ENCODE measurements at regions not wholly inside any gene's neighbourhood (a gene's known extent, or its start where the extent isn't known, plus 50 kb on each side); places are given as distances from the start of the nearest gene placed in this dataset.
A peak's percentile ranks its signal among the peaks of the same experiment; 100 is the strongest.
"Not testable (repeated sequence)": the region's sequence is repeated elsewhere in the genome, so short reads cannot be mapped to it uniquely, and the experiment has no call there.

DNA sequence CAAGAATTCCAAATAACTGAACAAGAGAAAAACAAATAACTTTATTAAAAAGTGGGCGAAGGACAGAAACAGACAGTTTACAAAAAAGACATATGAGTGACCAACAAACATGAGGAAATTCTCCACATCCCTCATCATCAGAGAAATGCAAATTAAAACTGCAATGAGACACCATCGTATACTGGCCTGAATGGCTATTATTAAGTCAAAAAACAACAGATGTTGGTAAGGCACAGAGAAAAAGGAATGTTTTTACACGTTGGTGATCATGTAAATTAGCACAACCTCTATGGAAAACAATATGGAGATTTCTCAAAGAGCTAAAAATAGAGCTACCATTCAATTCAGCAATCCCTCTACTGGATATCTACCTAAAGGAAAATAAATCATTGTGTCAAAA is 1260.4 kb upstream of the ALCAM start:
- no peak for DNase-seq (ENCODE audit: low spot score)

DNA sequence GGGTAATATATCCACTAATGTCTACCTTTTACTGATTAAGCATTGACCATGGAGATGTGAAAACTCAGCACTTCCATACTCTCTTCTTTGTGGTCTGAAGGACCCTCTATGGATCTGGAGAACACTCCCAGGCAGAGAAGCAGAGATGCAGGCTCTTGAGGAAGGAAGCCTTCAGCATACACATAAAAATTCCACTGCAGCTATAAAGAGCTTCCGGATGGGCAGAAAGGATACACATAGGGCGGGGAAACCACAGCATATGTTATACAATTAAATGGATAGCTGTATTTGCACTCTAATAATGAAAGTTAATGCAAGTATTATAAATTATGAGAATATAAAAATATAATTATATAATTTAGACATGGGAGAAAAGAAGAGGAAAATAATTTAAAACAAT is 1258.2 kb upstream of the ALCAM start:
- DNase-seq (ENCODE audit: low spot score): no peak

DNA sequence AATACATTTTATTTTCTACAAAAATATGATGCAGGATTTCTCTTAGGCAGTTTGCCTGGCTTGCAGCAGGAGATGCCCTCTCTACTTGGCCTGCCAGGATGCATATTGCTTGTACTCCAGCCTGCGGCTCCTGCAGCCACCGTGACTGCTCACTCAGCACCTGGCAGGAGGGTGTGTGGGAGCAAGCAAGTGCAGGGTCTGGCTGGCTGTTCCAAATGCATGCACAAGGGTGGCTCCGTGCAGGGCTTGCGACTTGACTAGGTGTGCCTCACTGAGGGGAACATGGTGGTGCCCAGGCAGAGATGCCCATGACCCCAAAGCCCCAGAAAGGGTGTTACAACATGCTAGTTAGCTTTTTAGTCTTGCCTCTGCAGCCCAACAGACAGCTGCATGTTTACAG is 1240.2 kb upstream of the ALCAM start:
- DNase-seq (ENCODE audit: low spot score): no peak

DNA sequence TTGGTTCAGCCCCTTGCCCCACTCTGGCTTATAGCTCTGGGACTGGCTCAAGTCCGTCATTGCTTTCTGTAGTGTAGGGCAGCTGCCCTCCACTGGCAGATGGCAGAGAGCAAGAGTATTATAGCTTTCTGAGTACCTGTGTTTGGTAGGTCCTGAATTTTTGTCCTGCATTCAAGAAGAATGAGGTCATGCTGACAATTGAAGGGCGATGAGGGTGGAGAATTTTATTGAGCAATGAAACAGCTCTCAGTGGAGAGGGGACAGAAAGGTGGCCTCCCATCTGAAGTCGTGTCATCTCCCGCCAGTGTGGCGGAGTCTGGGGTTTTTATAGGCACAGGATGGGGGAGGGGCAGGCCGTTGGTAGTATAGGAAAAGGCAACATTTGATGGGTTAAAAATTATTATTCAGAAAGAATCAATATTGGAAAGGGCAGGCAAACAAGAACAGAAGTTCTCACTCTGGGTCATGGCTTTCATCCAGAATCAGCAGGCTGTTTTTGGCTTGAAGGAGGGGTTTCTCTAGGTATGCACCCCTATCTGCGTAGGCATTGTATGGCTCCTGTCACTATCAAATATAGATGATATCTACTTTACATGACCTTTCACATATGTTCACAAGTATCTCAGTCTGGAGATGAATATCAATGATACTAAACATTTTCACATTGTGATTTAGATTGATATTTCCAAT is 1239.7 kb upstream of the ALCAM start:
- no peak for DNase-seq (ENCODE audit: low spot score)

DNA sequence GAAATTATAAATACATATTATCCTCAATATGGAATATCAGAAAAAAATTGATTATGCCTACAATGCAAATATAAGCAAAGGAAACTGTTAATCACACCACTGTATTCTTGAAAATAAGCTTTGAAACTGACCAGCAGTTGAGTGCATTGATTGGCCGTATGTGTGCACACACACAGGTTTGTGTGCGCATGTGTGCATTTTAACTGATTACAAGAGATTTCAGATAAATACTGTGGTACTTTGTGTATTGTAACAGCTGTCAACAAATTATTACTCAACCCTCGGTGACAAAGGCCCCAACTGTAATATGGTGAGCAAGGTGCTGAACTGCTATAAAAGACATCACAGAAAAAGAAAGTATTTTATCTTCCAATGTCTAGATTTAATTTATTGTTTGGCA is 1238.9 kb upstream of the ALCAM start:
- no peak for DNase-seq (ENCODE audit: low spot score)

DNA sequence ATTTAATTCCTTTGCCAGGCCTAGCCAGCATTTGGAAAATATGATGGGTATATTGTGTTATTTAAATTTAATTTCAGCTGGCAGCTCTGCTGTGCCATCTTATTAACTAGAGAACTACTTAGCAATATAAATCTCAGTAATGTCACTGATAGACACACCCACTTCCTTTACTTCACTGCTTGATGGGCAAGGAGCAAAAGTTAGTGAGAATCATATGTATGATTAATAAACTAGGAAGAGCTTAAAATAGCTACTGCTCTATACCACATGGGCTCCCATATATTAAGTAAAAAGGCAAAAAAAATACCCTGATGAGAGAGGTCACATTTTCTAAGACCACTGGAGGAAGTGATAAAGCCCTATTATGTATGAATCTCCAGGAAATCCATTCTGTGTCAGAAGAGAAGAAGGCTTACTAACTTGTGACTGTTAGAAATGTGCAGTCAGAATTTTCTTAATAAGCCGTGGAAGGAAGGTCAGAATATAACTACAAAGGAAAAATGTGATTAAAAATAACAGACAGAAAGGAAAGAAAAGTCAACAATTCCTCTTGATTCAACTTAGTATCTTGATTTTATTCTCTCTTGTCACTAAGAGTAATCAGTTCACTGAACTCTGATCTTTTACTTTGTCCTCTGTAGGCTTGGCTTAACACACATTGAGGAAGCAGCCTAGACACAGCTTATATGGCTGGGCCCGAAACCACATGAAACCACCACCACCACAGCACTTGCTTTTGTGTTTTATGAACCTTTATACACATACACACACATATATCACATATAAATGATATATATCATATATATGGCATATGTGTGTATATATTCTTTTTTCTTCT is 1233.9 kb upstream of the ALCAM start:
- no peak for DNase-seq (ENCODE audit: low spot score)

DNA sequence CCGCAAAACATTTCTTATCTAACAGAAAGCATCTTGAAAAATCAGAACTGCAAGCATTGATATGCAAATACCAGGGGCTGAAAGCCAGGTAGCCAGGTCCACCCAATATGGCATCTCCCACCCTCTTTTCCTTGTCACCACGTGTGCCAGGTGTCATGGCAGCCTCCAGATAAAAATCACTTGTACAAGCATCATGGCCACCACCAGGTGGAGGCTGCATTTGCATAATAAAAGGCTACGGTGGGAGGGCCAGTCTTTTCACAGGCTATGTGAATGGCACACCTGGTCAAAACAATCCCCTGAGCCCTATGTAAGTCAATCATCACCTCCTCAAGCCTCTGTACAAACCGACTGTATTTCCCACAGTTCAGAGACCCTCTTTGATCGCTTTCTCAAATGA is 1233.1 kb upstream of the ALCAM start:
- no peak for DNase-seq (ENCODE audit: low spot score)

DNA sequence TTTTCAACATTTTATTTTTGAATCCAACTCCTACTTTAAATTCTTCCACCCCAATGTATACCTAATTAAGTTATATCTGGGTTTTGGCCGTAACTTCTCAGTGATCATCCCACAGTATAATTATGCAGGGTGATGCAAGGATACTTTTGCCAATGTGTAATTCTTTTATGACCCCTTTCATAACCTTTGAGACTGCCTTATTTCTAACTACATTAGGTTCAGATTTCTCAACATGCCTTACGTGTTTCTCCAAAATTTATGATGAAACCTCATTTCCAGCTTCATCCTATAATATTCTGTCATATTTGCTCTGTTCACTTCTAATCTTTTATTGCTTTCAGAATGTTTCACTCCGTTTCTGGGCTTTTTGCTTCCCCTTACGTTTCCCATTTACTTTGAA is 1229.6 kb upstream of the ALCAM start:
- no peak for DNase-seq (ENCODE audit: low spot score)

DNA sequence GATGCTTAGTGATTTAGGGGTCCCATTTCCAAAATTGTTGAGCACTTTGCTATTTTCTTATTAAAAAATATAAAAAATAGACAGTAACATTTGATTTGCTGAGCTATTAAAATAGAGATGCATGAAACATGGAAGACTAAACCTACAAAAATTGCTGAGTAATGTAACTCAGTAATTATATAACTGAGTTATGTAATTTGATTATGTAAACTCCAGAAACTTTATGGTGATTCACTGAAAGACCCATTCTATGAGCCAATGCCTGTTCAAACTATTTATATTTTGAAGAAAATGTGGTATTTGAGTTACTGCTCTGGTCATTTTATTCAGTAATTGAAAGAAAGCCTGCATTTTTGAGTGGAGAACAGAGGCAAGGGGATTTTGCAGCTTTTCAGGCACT is 1221.5 kb upstream of the ALCAM start:
- DNase-seq (ENCODE audit: low spot score): peak; percentile 7

DNA sequence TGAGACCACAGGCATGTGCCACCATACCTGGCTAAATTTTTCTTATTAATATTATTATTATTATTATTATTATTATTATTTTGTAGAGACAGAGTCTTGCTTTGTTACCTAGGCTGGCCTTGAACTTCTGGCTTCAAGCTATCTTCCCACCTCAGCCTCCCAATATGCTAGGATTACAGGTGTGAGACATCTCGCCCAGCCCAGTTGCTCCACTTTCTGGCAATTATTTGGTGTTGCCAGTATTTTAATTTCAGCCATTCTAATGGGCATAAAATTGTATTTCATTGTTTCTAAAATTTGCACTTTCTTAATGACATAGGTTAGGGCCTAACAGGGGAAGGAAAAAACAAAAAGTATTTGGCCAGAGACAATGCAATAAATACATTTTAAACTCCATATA is 1217.6 kb upstream of the ALCAM start:
- no peak for DNase-seq (ENCODE audit: low spot score)

DNA sequence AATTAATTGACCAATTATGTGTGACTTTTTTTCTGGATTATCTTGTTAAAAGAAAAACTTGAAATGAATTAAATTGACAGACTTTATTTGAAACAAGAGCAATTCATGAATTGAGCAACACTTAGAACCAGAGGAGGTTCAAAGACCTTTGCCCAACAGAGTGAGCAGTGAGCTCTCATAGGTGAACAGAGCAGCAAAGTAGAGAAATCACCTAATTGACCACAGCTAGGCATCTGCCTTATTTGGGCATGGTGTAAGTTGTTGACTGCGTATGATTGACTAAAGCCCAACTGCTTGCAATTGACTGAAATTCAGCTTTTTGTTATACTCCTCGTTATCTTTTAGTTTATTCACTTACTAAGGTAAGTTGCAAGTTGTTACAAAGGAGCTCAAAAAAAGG is 1216.0 kb upstream of the ALCAM start:
- DNase-seq (ENCODE audit: low spot score): no peak

DNA sequence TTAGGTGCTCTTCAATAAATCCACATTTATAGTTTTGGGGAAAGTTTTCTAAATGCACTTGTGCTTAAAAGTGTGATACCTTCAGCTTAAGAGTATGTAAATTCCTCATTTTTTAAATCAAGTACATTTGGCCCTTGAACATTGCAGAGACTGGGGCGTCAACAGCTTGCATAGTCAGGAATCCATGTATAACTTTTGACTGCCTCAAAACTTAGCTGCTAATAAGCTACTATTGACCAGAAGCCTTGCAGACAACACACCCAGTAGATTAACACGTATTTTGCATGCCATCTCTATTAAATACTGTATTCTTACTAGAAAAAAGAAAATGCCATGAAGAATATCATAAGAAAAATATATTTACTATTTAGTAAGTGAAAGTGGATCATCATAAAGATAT is 1211.8 kb upstream of the ALCAM start:
- no peak for DNase-seq (ENCODE audit: low spot score)

DNA sequence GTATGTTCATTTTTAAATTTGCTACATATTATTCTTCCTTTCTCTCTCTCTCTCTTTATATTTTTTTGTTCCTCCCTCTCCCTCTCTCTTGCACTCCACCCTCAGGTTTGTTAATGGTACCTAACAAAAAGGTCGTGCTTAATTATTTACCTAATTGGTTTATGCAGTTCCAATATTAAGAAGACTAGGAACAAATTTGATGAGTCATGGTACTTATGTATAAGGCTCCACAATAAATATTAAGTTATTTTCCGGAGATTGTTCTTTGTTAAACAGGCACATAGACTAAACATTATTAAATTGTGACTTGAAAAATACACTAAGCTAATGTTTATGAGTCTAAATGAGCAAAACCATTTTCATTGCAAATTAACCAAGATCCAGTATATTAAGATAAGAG is 1200.8 kb upstream of the ALCAM start:
- DNase-seq (ENCODE audit: low spot score): no peak

DNA sequence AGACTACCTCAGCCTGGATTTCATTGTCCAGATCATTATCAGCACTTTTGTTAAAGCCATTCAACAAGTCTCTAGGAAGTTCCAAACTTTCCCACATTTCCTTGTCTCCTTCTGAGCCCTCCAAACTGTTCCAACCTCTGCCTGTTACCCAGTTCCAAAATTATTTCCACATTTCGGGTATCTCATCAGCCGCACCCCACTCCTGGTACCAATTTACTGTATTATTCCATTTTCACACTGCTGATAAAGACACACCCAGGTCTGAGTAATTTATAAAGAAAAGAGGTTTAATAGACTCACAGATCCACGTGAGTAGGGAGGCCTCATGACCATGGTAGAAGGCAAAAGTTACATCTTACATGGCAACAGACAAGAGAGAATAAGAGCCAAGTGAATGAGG is 1198.3 kb upstream of the ALCAM start:
- no peak for DNase-seq (ENCODE audit: low spot score)

DNA sequence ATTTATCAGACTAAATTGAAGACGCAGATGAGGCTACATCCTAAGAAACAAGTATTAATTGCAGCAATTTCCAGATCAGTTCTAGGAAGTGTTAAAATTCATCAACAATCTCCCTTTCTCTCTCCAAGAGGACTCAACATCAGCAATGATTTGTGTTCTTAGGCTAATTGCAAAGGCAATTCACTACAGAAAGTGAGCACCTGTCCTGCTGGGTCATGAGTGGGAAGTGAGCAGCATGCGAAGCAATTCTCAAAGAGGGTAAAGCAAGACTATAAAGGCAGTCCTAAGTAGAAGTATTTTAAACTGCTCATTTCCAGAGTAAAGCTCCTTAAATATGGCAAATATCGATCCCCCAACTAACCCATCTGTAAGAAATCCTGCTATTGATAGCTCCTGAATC is 1191.0 kb upstream of the ALCAM start:
- no peak for DNase-seq (ENCODE audit: low spot score)

DNA sequence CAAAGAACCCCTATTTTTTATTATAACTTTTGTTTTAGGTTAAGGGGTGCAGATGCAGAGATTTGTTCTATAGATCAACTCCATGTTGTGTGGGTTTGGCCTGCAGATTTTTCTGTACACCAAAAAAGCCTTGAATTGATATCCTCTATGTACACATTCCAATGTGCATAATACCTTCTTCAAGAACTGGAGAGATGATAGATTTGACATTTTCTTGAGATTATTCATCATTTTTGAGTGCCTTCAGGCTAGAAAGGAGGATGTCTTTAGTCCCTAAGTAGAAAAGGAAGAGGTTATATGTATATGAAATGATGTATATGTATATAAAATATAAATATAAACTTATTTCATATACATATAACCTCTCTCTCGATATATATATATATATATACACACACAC is 1190.0 kb upstream of the ALCAM start:
- DNase-seq (ENCODE audit: low spot score): no peak

DNA sequence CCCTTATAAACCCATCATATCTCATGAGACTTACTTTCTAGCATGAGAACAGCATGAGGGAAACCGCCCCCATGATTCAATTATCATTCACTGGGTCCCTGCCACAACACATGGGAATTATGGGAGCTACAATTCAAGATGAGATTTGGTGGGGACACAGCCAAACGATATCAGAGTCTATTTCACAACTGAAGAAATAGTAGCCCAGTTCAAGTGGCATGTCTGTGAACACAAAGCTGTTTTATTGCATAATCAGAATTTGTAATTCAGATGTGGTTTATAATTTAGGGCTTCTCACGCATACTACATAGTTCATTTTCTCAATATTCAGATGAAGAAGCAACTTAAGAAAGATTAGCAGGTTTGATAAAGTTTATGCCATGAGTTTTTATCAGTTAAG is 1188.0 kb upstream of the ALCAM start:
- no peak for DNase-seq (ENCODE audit: low spot score)

DNA sequence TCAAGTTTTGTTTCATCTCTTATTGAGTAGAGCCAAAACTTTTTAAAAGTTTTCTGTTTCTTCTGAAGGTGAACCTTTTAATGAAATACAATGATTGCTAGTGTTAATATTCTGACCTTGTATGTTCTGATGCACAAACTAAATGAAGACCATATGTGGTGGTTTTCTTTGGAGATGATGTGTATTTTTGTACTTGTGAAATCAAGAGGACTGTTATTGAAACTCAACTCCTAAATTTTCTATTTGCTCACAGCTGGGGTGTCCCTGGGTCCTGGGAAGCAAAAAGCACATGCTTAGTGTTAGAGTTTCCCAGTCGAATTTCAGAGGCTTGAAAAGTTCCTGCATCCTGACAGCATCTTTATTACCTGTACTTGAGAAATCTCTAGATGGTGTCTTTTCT is 1185.8 kb upstream of the ALCAM start:
- no peak for DNase-seq (ENCODE audit: low spot score)

DNA sequence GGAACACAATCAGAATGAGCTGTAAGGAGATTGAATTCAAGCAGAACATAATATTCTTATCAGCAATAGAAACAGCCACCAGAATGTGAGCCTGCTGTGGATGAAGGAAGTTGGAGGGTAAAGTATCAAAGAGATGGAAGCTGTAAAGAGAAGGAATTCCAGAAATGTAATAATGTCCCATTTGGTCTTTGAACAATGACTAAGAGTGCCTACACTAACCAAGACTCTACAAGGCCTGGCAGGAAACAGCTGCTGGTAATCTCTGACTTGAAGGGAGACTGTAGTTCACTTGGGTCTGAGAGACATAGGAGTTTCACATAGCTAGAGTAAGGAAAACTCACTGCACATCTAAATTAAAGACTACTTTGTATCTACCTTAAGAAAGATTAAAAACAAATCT is 1176.0 kb upstream of the ALCAM start:
- no peak for DNase-seq (ENCODE audit: low spot score)

DNA sequence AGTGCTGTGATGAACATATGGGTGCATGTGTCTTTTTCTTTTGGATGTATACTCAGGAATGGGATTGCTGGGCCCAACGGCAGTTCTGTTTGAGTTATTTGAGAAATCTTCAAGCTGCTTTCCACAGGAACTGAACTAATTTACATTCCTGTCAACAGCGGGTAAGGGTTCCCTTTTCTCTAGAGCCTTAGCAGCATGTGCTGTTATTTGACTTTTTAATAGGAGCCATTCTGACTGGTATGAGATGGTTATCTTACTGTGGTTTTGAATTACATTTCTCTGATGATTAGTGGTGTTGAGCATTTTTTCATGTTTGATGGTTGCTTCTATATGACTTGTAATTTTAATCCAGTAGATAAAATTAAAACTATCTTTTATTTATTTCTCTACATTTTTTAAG is 1168.6 kb upstream of the ALCAM start:
- DNase-seq (ENCODE audit: low spot score): peak; percentile 26

DNA sequence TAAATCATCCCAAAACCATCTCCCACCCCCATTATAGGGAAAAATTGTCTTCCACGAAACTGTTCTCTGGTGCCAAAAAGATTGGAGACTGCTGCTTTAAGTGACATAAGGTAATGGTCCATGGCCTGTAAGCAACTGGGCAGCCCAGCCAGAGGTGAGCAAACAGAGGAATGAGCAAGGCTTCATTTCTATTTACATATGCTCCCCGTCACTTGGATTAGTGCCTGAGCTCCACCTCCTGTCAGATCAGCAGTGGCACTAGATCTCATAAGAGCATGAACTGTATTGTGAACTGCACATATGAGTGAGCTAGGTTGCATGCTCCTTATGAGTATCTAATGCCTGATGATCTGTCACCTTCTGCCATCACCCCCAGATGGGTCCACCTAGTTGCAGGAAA is 1159.8 kb upstream of the ALCAM start:
- DNase-seq (ENCODE audit: low spot score): no peak

DNA sequence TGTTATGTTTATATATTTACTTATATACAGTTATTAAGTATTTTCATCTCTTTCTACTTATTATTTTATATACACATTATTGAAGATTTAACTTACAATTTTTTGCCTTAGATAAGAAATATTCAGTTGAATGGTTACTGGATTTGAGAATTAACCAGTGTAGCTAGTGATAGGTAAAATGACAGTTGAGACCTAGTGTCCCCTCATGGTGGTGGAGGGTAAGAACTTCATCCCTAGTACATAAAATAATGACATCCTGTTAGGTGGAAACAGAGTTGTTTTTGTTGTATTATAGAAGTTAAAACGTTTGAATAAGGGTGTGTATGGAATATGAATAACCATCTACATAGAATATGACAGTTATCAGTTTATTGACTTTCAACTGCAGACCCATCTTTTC is 1152.4 kb upstream of the ALCAM start:
- no peak for DNase-seq (ENCODE audit: low spot score)

DNA sequence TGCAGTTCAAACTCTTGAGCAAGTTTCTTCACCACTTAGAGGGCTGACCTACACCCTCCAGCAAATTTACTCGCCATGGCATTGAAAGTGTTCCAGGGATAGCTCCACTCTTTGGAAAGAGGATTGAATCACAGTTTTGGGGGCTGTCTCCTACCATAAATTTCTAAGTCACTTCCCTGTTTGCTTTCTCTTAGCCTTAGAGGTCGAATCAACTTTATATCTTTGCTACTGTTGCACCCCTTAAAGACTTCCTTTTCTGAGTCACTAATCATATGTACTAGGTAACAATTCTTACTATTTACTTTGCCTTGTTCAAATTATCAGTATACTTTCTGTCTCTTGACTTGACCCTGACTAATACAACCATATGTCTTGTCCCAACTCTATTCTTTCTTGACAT is 1151.8 kb upstream of the ALCAM start:
- DNase-seq (ENCODE audit: low spot score): no peak

DNA sequence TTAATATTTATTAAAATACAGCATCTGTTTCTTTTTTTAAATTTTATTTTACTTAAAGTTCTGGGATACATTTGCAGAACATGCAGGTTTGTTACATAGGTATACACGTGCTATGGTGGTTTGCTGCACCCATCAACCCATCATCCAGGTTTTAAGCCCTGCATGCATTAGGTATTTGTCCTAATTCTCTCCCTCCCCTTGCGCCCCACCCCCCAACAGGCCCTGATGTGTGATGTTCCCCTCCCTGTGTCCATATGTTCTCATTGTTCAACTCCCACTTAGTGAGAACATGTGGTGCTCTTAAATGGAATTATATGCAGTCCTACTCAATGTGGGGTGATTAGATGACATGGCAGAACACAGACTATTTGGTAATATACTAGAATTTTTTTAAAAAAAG is 1147.7 kb upstream of the ALCAM start:
- not testable (repeated sequence) for DNase-seq (ENCODE audit: low spot score)
